ENCODE measurements at regions not wholly inside any gene's neighbourhood (a gene's known extent, or its start where the extent isn't known, plus 50 kb on each side); places are given as distances from the start of the nearest gene placed in this dataset.

DNA sequence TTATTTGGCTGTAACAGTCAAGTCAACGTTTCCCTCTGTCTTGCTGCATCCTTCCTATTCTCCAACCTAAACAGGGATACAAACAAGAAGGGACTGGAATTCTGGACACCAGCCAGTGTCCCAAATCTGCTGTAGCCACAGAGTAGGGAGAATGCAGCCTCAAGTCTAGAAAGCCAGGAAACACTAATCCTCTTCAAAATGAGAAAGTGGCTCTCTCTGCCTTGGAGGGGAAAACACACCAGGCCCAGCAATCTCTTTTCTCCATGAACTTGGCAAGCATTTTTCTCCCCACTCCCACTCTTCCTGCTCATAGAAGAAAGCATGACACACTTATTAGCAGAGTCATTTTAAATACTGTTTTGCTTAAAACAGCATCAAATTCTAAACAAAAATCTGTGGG, 781.7 kb downstream of the SQOR start:
- DNase-seq (ENCODE audit: low spot score), result no peak

DNA sequence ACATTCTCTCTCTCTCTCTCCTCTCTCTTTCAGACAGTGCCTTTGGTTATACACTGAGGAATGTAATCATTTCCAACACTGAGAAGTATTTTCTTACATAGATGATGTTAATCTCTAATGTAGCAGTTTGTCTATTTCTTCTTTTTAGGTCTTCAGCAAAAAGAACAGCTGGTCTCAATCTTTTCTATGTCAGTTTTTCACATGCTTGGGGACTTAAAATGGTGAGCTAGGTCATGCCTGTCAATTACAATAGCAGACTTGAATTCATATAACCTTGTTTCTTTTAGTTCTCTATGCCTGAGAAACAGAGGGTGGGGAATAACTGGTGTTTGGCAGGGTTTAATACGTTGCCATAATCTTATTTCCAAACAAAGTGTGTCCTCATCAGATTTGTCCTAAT, 786.2 kb downstream of the SQOR start:
- no peak for DNase-seq (ENCODE audit: low spot score)

DNA sequence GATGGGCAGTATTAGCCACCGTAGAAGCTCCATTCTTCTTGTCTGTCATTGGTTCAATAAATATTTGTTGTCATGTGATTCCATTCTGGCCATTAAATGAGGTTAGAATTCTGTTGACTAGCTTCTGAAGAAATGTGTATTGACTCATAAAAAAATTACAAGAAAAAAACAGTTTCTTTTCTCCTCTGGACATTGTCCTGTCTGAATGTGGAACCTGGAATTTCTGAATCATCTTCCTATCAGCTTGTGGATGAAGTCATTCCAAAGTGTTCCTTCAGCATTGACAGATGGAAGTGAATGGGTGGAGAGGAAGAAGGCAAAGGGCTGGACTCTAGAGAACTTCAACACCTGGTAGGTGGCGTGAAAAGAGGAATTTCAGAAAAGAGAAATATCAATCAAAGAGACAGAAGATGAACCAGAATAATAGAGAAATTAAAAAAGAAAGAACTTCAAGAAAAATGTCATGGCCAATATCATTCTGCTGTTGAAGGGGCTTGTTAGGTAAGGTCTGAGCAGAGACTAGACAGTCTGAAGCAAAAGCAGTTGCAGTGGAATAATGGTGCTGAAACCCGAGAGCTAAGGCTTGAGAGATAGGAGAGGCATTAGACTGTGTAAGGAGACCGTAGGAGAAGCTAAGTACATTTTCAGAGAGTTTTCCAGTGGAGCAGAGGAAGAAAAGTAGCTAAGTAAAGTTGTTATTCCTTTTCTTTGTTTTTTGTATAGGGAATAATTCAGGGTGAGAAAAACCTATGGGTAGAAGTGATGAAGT, 806.6 kb downstream of the SQOR start:
- no peak for DNase-seq (ENCODE audit: low spot score)

- no peak for DNase-seq (ENCODE audit: low spot score)
Measured at GRCh38 chr15:46442184-46442583, 807.4 kb downstream of the SQOR start.

- no peak for DNase-seq (ENCODE audit: low spot score)
Measured at GRCh38 chr15:46442901-46443590, 808.2 kb downstream of the SQOR start.

DNA sequence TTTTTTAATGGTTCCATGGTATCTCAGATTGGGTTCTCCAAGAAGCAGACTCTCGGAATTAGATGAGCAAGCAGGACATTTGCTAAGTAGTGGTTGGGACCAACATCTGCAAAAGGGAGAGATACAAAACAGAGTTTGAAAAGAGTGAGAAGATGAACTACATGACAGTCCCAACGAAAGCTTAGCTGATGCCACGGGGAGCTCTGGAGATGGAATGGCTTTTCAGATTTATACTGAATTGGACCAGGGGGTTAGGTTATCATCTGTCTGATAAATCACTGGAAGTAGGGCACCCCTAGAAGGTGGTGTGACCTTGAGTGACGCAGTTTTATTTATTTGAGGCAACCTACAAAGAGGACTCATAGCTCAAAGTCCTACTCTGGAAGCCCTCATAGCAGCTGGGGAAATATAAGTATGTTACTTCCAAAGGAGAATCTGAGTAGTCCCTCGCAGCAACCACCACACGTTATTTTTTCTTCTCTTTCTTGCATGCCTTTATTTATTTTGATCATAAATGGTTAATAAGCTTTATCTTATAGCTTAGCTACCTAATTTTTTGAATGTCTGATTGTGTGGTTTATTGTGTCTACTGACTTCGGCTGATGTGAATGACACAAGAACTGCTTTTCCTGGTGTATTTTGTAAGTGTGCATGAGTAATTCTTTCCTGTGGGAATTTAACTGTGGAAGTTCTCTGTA, 815.4 kb downstream of the SQOR start:
- no peak for DNase-seq (ENCODE audit: low spot score)

- no peak for DNase-seq (ENCODE audit: low spot score)
Measured at GRCh38 chr15:46450810-46451182, 816.0 kb downstream of the SQOR start.

DNA sequence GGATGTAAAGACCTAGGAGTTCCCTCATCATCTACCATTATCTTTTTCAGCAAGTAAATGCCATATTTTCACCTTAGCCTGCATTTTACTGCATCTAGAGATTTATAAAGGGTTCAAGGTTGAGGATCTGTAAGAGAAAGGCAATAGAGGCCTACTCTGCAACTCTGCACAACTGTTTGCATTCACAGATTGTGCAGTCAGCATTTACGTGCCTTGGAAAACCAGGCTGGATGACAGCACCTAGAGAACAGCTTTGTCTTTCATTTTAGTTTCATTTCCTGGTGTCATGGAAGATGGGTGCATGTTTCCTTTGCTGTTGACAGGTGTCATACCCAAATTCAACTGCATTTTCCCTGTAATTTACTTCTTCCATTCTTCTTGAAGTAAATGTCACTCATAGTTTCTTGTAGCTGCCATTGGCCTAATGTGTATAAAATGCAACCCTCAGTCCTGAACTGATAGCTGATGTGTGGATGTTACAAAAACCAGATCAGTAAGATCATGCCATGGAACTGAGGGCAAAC, 817.5 kb downstream of the SQOR start:
- DNase-seq (ENCODE audit: low spot score), result no peak

- DNase-seq (ENCODE audit: low spot score), result no peak
Measured at GRCh38 chr15:46456456-46456855, 821.6 kb downstream of the SQOR start.

DNA sequence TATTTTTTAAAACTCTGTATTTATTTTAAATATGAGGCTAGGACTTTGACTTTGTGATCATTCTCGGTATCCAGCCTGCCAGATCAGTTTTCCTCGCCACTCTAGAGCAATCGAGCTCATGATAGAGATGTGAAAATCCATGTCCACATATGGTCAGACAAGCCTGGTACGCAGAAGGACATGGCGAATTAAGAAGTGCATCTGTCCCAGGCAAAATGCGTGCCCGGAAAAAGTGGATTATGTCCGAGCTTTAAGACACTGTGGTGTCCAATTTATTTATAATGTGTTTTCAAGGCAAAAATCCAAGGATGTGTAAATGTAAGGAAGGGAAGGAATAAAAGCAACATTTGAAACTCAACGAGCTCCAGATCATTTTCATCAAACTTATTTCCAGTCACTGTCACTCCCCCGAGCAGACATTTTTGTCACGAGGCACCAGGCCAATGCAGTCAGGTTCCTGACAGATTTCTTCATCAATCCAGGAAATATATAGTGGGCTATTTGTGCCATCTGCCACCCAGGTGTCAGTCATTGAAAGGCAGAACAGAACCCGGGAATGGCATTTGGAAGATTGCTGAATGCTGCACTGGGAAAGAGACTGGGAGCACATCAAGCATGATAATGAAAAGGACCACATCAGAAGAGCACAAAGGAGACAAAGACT, 825.7 kb downstream of the SQOR start:
- no peak for DNase-seq (ENCODE audit: low spot score)

- no peak for DNase-seq (ENCODE audit: low spot score)
Measured at GRCh38 chr15:46461416-46461815, 826.6 kb downstream of the SQOR start.

GRCh38 chr15:46467041-46467440, 832.2 kb downstream of the SQOR start:
- DNase-seq (ENCODE audit: low spot score), result no peak

DNA sequence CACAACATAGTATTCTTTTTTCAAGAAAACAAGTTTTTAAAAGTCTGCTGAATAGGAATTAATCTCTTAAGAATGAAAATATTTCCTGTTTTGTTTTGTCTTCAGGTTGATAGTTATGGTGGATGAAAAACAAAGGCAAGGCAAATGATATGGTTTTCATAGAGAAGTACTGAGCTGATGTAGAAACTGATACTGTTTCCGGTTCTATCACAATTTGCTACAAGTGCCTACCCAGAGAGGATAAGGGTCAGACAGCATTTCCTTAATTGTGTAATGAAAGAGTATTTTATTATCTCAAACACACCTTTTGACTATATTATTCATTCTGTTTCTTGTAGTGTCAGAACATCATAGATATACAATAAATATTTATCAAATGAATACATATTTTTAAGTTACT, 836.3 kb downstream of the SQOR start:
- DNase-seq (ENCODE audit: low spot score), result no peak

DNA sequence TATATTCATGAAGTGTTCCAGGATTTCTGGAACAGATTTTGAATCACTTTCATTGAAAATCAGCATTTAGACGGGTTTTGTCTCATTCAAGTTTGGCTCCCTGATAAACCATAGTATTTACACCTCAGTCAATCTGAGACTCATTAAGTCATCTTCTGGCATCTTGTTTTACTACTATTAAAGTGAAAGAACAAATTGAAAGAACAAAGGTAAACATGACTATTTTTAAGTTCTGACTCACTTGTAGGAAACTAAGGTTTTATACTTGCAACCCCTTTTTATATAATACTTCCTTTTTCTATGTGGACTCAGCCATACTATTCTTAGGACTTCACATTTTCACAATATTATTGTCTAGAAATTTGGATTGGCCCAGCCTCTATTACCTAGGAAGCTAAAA, 854.4 kb downstream of the SQOR start:
- no peak for DNase-seq (ENCODE audit: low spot score)

DNA sequence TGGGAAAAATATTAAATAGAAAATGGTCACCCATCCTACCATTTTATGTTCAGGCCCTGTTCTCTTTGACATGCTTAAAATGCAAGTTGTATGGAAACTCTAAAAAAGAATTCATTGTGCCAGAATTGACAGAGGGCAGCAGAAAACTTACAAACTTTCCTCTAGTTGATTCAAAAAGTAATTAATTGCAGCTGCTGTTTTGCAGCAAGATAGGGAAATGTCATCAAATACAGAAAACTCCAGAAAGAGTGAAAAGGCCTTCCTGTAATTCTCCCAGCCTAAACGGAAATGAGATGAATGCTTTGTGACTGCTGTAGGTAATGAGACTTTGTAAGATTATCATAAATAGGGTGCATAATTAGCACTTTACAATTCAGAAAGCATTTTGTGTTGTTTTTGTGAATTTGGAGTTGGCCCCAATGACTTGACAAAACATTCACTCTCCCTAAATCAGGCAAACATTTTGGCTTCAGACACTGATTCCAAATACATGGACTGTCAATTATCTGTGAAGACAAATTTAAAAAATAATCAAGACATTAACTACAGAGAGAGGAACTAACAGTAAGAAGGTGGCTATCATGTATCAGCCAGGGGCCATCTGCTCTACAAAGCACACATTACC, 861.8 kb downstream of the SQOR start:
- DNase-seq (ENCODE audit: low spot score), result no peak

- no peak for DNase-seq (ENCODE audit: low spot score)
Measured at GRCh38 chr15:46502667-46503066, 867.8 kb downstream of the SQOR start.

DNA sequence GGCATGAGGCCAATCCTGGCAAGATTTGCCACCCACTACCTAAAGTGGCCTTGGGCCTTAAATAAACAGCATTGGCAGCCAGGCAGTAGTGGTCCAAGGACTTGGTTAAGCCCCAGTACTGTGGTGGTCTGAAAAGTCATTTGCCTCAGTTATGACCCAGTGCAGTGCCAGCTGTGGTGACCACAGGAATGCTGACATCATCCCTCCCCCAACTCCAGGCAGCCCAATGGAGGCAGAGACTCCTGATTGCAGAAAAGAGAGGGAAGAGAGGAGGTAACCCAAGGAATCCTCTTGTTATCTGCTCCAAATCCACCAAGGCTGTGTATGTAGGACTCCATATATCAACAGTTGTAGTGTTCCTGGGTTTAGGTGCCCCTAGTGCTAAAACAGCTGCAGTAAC, 883.6 kb downstream of the SQOR start:
- DNase-seq (ENCODE audit: low spot score), result no peak

- DNase-seq (ENCODE audit: low spot score), result no peak
Measured at GRCh38 chr15:46523701-46524100, 888.9 kb downstream of the SQOR start.

DNA sequence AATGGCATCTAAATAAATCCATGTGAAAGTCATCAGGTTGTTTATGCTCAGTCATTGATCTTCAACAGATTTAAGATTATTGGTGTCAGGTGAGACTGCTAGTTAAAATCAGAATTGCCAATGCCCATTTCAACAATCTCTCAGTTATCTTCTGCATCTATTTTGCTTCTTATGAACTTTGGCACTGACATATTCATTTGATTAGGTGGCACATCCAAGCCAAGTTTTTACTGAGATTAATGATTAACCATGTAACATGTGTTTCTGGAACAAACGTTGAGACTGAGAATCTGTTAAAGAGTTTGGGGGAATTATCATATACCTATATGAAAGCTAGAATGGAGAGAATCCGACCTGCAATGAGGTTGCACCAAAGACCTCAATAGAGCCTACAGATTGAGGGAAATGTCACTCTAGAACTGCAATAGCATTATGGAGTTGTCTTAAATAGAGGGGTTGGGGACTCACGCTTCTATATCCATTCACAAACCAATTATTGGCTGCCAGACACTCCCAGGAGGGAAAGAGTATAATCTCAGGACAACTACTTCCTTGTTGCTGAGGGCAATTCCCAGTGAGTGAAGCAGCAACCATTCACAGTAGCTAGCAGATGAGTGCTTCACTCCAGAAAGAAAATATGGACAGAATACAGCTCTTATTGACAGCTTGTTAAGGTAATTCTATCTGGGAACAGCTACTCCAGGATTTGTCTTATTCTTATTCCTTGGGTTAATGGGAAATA, 891.3 kb downstream of the SQOR start:
- no peak for DNase-seq (ENCODE audit: low spot score)

DNA sequence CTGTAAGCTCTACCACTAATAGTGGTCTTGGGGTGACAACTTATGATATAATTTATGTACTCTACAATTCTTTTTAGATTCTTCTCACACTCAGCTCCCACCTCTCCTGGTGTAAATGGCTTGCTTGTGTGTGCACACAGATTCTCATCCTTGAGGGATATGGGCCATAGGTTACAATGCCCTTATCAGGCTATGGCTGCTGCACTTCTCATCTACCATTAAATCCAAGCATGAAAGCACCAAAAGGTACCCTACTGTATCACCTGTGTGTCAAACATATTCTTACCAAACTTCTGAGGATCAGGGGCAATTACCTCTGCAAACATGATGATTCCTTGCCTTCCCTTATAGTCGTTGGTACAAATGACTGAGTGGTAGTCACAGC, 891.9 kb downstream of the SQOR start:
- DNase-seq (ENCODE audit: low spot score), result no peak

GRCh38 chr15:46543626-46544025, 908.8 kb downstream of the SQOR start:
- DNase-seq (ENCODE audit: low spot score), result no peak

All from CD4-positive, alpha-beta T cell treated with Interleukin-6 at 100 ng/mL for 8 hours (primary cell).